Stimulated activated CD4-positive, alpha-beta T cell treated with anti-CD3 and anti-CD28 coated beads, Interleukin-12 subunit alpha, Interleukin-12 subunit beta, amount 100 ng/mL, for 24 hours (primary cell): ENCODE measurements at regions not wholly inside any gene's neighbourhood (a gene's known extent, or its start where the extent isn't known, plus 50 kb on each side); places are given as distances from the start of the nearest gene placed in this dataset.

Experiments
- DNase-seq, 2 experiments: peaks; one replicate each; pipeline ENCODE4 v3.0.0-alpha.2; 2020; ENCODE audit warnings: low read depth in 2 of 2

DNA sequence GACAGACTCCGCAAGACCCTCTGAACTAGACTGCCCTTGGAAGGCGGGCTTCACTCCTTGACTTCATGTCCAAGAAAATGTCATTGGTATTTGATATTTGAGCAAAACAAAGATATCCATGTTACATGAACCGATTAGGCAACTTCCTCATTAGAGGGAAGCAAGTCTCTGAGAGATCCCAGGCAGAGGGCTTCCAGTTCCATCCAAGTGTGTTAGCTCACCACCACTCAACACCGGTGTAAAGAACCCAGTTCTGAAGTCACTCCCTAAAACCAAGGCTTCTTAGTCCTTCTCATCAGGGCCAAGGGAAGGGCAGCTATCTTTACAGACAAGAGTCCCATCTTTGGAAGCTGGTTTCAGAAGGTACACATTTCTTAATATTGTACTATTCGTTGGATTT is 87.2 kb upstream of the CDKN3 start:
- DNase-seq = no peak

DNA sequence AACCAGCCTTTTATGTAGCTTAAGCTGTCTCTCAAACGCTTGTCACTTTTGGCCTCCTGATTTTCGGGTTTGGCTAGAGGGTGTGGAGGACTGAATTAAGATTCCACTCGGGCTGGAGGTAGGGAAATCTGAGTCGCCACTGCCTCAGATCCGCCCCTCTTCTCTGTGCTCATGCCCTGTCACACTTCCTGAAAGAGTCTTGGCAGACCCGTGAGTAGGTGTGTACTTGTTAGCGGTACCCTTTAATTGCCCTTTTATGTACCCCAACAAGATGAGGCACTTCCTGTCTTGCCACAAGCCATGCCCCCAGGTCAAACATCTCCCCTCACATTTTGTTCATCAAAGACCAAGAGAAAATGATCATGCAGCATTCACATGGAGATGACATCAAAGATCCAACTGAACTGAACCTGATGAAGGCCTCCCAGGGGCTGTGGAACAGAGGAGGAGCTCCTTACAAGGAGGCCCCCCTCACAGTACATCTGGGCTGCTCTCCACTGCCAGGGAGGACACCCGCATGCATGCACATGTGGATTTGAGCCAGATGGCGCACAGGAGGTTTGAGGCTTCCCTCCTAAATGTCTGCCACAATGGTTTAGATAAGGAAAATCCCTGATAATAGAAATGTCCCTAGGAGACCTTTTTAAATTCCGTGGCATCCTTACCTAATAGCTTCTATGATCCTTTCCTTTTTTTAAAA is 86.5 kb upstream of the CDKN3 start:
- no peak for DNase-seq

- no peak for DNase-seq
Measured at GRCh38 chr14:54310851-54311228, 86.0 kb upstream of the CDKN3 start.

GRCh38 chr14:54312166-54312801 is 84.5 kb upstream of the CDKN3 start:
- no peak for DNase-seq

DNA sequence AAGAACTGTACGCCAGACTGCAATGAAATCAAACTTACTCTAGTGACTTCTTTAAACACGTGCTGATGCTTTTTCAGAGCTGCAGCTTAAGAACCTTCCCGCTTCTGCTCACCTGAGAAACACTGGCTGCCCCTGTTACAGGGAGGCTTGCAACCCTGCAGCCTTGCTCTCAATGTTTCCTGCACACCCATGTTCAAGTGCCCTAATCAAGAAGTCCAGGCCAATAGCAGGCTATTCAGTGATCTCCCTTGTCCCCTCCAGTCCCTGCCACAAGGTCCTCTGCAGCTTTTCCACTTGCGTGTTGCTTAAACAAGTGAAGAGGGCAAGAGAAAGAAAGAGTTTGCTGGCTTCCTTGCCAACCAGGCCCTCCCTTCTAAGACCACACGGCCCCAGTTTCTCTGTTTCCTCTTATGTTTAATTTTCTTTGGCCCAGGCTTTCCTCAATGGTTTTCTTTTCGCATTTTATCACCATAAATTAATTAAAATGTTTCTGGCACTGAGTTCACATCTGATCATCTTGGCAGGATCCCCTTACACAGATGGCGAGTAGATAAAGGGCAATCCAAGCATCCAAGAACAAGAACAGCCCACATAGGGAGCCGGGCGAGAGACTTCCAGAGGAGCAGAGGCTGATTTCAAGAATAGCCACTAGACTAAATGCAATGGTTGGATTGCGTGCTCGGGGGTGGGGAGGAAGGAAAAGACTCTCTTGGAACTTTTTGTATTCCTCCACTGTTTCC is 82.3 kb upstream of the CDKN3 start:
- no peak for DNase-seq

DNA sequence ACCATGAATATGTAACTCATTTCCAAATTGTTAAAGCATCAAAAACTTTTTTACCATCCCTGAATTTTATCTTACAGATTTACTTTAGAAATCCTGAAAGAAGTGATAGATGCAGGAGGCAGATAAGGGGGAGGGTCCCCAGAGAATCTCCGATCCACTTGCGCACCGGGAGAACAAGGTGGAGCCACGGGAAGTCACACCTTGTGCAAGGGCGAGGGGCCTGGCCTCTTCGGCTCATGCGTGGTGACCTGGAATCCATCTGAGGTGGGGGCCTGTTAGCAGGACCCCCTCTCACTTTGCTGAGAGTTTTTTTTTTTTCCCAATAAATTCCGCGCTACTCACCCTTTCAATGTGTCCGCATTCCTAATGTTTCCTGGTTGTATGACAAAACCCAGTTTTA is 80.2 kb upstream of the CDKN3 start:
- no peak for DNase-seq

- no peak for DNase-seq
Measured at GRCh38 chr14:54317391-54317790, 79.4 kb upstream of the CDKN3 start.

GRCh38 chr14:54322246-54322645 is 74.6 kb upstream of the CDKN3 start:
- DNase-seq = no peak

DNA sequence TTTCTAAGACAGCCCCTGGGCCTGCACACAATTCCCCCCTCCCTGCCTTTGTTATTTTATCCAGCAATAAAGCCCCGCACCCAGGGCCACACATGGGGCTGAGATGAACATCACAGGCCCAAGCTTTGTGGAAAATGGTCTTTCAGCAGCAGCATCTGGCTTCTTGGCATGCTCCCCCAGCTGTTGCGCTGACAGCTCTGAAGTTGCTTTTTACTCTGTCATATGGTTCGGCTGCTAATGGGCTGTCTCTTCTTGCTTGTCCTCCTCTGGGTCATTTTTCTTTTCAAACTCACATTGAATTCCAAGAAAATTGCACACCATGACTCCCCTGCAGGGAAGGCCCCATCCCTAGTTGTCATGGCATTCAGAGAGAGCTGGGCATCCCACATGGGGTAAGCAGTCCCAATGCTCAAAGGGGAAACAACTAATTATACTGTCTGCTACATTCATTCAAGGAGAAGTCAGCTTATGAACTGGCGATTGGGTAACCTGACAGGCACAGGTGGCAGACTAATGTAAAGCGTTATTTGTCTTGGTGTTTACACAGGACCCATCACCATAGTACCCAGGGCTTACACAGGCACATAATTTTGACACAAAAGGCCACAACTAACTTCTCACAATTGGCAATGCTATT is 74.0 kb upstream of the CDKN3 start:
- DNase-seq = no peak

GRCh38 chr14:54325766-54326165 is 71.0 kb upstream of the CDKN3 start:
- no peak for DNase-seq

GRCh38 chr14:54329082-54329695 is 67.6 kb upstream of the CDKN3 start:
- no peak for DNase-seq

DNA sequence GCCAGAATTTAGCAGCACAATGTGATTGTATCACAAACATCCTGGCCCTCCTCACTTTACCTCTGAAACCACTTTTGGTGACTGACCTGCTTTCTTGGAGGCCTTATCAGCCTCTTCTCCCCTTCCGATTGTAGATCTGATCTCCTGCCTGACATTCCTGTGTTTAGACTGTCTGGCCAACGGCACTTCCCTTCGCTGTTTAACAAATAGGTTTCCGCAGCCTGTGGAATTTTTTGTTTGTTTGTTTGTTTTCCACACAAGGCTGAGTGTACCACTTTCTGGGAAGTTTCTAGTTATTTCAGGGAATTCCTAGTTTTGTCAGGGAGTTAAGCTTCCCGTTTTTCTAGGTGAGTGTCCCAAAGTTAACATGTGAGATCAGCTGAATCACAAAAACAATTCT is 65.9 kb upstream of the CDKN3 start:
- no peak for DNase-seq

GRCh38 chr14:54331516-54331915 is 65.3 kb upstream of the CDKN3 start:
- no peak for DNase-seq

GRCh38 chr14:54332490-54332889 is 64.3 kb upstream of the CDKN3 start:
- no peak for DNase-seq

GRCh38 chr14:54333511-54333910 is 63.3 kb upstream of the CDKN3 start:
- no peak for DNase-seq

- DNase-seq = no peak
Measured at GRCh38 chr14:54335569-54336155, 61.1 kb upstream of the CDKN3 start.

DNA sequence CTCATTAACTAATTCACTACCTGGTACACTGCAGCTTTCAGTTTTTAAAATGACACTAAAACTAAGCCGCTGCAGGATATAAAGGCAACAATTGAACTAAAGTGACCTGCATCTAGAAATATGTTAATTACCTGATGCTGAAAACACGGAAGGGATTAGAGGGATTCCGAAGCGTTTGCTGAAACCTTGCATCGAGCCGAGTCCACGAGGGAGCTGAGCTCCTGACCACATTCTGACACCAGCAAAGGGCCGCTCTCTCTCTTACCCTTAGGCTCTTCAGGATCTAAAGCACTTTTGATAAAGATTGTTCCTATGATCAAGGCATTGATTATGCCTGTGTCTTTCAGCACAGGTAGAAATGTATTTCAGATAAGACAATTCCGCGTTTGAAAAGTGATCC is 59.5 kb upstream of the CDKN3 start:
- no peak for DNase-seq

- no peak for DNase-seq
Measured at GRCh38 chr14:54338696-54339317, 58.0 kb upstream of the CDKN3 start.

- no peak for DNase-seq
Measured at GRCh38 chr14:54339771-54340170, 57.0 kb upstream of the CDKN3 start.

DNA sequence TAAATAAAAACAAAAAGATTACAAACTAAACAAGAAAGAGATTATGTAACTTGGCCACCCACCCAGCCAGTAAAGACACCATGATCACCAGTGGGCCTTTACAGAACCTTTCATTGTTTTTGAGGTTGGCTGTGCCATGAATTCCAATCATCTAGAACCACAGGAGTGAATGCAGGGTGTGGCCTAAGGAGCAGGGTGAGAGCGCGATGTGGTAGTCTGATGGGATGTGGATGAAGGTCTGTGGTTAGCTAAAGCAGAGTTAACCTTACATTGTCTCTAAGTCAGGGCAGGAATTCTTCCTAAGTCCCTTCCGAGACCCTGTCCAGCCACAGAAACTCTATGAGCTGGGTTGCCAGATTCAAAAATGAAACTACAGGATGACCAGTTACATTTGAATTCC is 54.0 kb upstream of the CDKN3 start:
- DNase-seq = no peak
